HL-60 (cell line): ENCODE measurements at regions not wholly inside any gene's neighbourhood (a gene's known extent, or its start where the extent isn't known, plus 50 kb on each side); places are given as distances from the start of the nearest gene placed in this dataset.
"Not testable (repeated sequence)": the region's sequence is repeated elsewhere in the genome, so short reads cannot be mapped to it uniquely, and the experiment has no call there.

Experiments used
- DNase-seq, 2 experiments: peaks; one replicate each; pipeline ENCODE4 v3.0.0-alpha.2; 2010 to 2020; ENCODE audit warnings: low read depth in 1 of 2, low spot score in 1 of 2
- H3K27ac ChIP-seq: fragments of 250-450 bp; sonication (Bioruptor Pico); replicated peaks from 2 replicates; pipeline ENCODE4 v1.5.1; 2020; ENCODE audit warnings: mild to moderate bottlenecking, moderate library complexity
- H3K27me3 ChIP-seq: fragments of 250-450 bp; sonication (Bioruptor Pico); 2 replicates; pipeline ENCODE4 v1.5.1; 2021; ENCODE audit warnings: mild to moderate bottlenecking, moderate library complexity; ENCODE audit not compliant: insufficient read depth, poor library complexity, severe bottlenecking
- H3K4me3 ChIP-seq: replicated peaks from 2 replicates; pipeline ENCODE4 v1.5.1; 2011; ENCODE audit warnings: mild to moderate bottlenecking, control low read depth, low read length; ENCODE audit not compliant: insufficient read depth
- GABPA ChIP-seq: IDR thresholded peaks from 2 replicates; pipeline ENCODE4 v1.6.1; 2012; ENCODE audit warnings: low read depth
- POLR2AphosphoS5 ChIP-seq: IDR thresholded peaks from 2 replicates; pipeline ENCODE4 v1.6.1; 2012; ENCODE audit warnings: low read depth
- SPI1 ChIP-seq: IDR thresholded peaks from 2 replicates; pipeline ENCODE4 v1.6.1; 2012; ENCODE audit warnings: low read depth, mild to moderate bottlenecking, borderline replicate concordance
- TF ChIP-seq, protein P1 (sequence below): IDR thresholded peaks from 2 replicates; pipeline ENCODE4 v1.6.1; 2012; ENCODE audit warnings: low read depth; ENCODE audit not compliant: insufficient replicate concordance
- TF ChIP-seq, protein P2 (sequence below): IDR thresholded peaks from one replicate; pipeline ENCODE4 v1.5.1; 2011; ENCODE audit warnings: low read length, control low read depth, inconsistent platforms; ENCODE audit not compliant: insufficient read depth

GRCh38 chr3:153925841-153926514, 195.2 kb upstream of the ARHGEF26 start:
- no peak for DNase-seq
- no peak for TF ChIP-seq GABPA
- TF ChIP-seq SPI1 = no peak
- TF ChIP-seq, protein P1, sequence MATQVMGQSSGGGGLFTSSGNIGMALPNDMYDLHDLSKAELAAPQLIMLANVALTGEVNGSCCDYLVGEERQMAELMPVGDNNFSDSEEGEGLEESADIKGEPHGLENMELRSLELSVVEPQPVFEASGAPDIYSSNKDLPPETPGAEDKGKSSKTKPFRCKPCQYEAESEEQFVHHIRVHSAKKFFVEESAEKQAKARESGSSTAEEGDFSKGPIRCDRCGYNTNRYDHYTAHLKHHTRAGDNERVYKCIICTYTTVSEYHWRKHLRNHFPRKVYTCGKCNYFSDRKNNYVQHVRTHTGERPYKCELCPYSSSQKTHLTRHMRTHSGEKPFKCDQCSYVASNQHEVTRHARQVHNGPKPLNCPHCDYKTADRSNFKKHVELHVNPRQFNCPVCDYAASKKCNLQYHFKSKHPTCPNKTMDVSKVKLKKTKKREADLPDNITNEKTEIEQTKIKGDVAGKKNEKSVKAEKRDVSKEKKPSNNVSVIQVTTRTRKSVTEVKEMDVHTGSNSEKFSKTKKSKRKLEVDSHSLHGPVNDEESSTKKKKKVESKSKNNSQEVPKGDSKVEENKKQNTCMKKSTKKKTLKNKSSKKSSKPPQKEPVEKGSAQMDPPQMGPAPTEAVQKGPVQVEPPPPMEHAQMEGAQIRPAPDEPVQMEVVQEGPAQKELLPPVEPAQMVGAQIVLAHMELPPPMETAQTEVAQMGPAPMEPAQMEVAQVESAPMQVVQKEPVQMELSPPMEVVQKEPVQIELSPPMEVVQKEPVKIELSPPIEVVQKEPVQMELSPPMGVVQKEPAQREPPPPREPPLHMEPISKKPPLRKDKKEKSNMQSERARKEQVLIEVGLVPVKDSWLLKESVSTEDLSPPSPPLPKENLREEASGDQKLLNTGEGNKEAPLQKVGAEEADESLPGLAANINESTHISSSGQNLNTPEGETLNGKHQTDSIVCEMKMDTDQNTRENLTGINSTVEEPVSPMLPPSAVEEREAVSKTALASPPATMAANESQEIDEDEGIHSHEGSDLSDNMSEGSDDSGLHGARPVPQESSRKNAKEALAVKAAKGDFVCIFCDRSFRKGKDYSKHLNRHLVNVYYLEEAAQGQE = no peak
- TF ChIP-seq POLR2AphosphoS5 = no peak
- TF ChIP-seq, protein P2, sequence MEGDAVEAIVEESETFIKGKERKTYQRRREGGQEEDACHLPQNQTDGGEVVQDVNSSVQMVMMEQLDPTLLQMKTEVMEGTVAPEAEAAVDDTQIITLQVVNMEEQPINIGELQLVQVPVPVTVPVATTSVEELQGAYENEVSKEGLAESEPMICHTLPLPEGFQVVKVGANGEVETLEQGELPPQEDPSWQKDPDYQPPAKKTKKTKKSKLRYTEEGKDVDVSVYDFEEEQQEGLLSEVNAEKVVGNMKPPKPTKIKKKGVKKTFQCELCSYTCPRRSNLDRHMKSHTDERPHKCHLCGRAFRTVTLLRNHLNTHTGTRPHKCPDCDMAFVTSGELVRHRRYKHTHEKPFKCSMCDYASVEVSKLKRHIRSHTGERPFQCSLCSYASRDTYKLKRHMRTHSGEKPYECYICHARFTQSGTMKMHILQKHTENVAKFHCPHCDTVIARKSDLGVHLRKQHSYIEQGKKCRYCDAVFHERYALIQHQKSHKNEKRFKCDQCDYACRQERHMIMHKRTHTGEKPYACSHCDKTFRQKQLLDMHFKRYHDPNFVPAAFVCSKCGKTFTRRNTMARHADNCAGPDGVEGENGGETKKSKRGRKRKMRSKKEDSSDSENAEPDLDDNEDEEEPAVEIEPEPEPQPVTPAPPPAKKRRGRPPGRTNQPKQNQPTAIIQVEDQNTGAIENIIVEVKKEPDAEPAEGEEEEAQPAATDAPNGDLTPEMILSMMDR = no peak
- no peak overlapping the region for H3K27ac ChIP-seq
- H3K4me3 ChIP-seq = no peak overlapping the region
- no peaks in the 10 kb centered on the region for H3K27me3 ChIP-seq

DNA sequence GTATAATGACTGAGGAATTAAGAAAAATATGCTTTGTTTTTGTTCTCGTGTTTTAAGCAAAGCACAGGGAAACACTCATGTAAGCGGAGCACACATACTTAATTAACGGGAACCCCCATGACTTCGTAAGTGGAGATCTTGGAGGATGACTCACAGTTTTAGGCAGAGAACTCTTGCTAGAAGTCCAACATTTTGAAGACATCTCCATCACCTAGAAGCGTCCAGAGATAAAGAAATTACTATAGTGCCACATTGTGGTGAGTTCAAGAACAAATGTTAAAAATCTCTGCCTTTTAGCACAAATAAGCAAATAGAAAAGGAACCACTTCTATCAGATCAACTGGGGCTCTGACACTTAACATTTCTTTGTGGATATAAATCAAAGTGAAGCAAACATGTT, 194.1 kb upstream of the ARHGEF26 start:
- H3K27ac ChIP-seq = no peak overlapping the region
- TF ChIP-seq, protein P2 = no peak
- TF ChIP-seq SPI1 = no peak
- TF ChIP-seq POLR2AphosphoS5 = no peak
- no peak for TF ChIP-seq GABPA
- TF ChIP-seq, protein P1 = no peak
- no peak for DNase-seq
- H3K4me3 ChIP-seq = no peak overlapping the region
- H3K27me3 ChIP-seq = no peaks in the 10 kb centered on the region

GRCh38 chr3:153928851-153929250, 192.3 kb upstream of the ARHGEF26 start:
- H3K4me3 ChIP-seq = no peak overlapping the region
- TF ChIP-seq, protein P1 = no peak
- TF ChIP-seq GABPA (no peak), POLR2AphosphoS5 (no peak), SPI1 (no peak)
- TF ChIP-seq, protein P2 = no peak
- no peak overlapping the region for H3K27ac ChIP-seq
- H3K27me3 ChIP-seq = no peaks in the 10 kb centered on the region
- DNase-seq = no peak

DNA sequence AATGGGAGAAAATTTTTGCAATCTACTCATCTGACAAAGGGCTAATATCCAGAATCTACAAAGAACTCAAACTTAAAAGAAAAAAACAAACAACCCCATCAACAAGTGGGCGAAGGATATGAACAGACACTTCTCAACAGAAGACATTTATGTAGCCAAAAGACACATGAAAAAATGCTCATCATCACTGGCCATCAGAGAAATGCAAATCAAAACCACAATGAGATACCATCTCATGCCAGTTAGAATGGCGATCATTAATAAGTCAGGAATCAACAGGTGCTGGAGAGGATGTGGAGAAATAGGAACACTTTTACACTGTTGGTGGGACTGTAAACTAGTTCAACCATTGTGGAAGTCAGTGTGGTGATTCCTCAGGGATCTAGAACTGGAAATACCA, 187.7 kb upstream of the ARHGEF26 start:
- not testable (repeated sequence) for H3K4me3 ChIP-seq, H3K27me3 ChIP-seq, DNase-seq, H3K27ac ChIP-seq
